ENCODE measurements at regions not wholly inside any gene's neighbourhood (a gene's known extent, or its start where the extent isn't known, plus 50 kb on each side); places are given as distances from the start of the nearest gene placed in this dataset.

GRCh38 chr2:134198006-134198634 is 55.8 kb upstream of the MGAT5 start:
- TF ChIP-seq POLR2AphosphoS5 (IDR thresholded peaks at IDR 0.05) = no peak
- no peak for TF ChIP-seq CTCF (IDR thresholded peaks at IDR 0.05)
- no peak for TF ChIP-seq EP300 (IDR thresholded peaks at IDR 0.05)
- no peak for TF ChIP-seq POLR2A (IDR thresholded peaks at IDR 0.05; ENCODE audit: low read depth)

Data from esophagus muscularis mucosa (tissue), 4 donors.